ENCODE measurements at regions not wholly inside any gene's neighbourhood (a gene's known extent, or its start where the extent isn't known, plus 50 kb on each side); places are given as distances from the start of the nearest gene placed in this dataset.

- TF ChIP-seq POLR2A (IDR thresholded peaks at IDR 0.05) (no peak), CTCF (IDR thresholded peaks at IDR 0.05) (no peak)
These were observed 111.9 kb downstream of the HAUS1 start for GRCh38 chr18:46215902-46216723.

All from Peyer's patch (tissue), 4 donors.